Endothelial cell of umbilical vein (primary cell): ENCODE measurements at regions not wholly inside any gene's neighbourhood (a gene's known extent, or its start where the extent isn't known, plus 50 kb on each side); places are given as distances from the start of the nearest gene placed in this dataset.

ENCODE experiments used
- BruUV-seq: library from RNA; stranded (reverse); fragments of 400-500 nt; replicated peaks from 2 replicates; lab custom pipeline; 2021; lab: Mats Ljungman, UMichigan
- CTCF ChIA-PET: fragments of 300-600, 350-600 bp; sonication (Branson Sonifier 250); formaldehyde crosslinking; loops from one replicate; lab custom pipeline; 2021; ENCODE audit warnings: antibody characterized with exemption, inconsistent platforms; lab: Charles Lee
- POLR2A ChIA-PET: fragments of 300-600, 350-600 bp; sonication (Branson Sonifier 250); formaldehyde crosslinking; loops from one replicate; lab custom pipeline; 2021; ENCODE audit warnings: antibody characterized with exemption, inconsistent platforms; lab: Charles Lee
- DNase-seq: peaks from one replicate; pipeline ENCODE4 v3.0.0-alpha.2; 2011; ENCODE audit warnings: low read depth, low spot score
- FAIRE-seq: peaks from 2 replicates; lab custom pipeline; 2011; peaks lifted over from hg19 to GRCh38; lab: Jason Lieb, UNC
- H2AFZ ChIP-seq: 2 replicates; pipeline ENCODE4 v1.6.0; 2012; ENCODE audit warnings: low read depth, low read length, control low read depth, inconsistent platforms
- H3K27ac ChIP-seq: 2 replicates; pipeline ENCODE4 v1.5.1; 2011; ENCODE audit warnings: low read depth, mild to moderate bottlenecking, control low read depth, low read length, moderate library complexity; ENCODE audit not compliant: insufficient read depth
- H3K27me3 ChIP-seq, 2 experiments: 2 replicates each; pipeline versions ENCODE4 v1.6.0 to v1.6.1; 2011; ENCODE audit warnings: low read length in 2 of 2, mixed read lengths in 1 of 2; ENCODE audit not compliant: control insufficient read depth in 2 of 2, insufficient read depth in 2 of 2
- H3K36me3 ChIP-seq, 2 experiments: 2 replicates in 1 of 2; 3 replicates in 1 of 2; pipeline ENCODE4 v1.5.1; 2011; ENCODE audit warnings: low read length in 2 of 2, mild to moderate bottlenecking in 1 of 2, moderate library complexity in 1 of 2; ENCODE audit not compliant: control insufficient read depth in 2 of 2, insufficient read depth in 2 of 2; ENCODE audit errors: extremely low read depth in 1 of 2
- H3K4me1 ChIP-seq: 3 replicates; pipeline ENCODE4 v1.5.1; 2011; ENCODE audit warnings: mild to moderate bottlenecking, low read length; ENCODE audit not compliant: control insufficient read depth, insufficient read depth; ENCODE audit errors: extremely low read depth
- H3K4me2 ChIP-seq: 2 replicates; pipeline ENCODE4 v1.6.1; 2011; ENCODE audit warnings: low read length, control low read depth, mixed read lengths; ENCODE audit not compliant: insufficient read depth
- H3K4me3 ChIP-seq, 3 experiments: fragments of 200-600 bp in 1 of 3; sonication (generic), shearing (Covaris generic) in 1 of 3; replicated peaks in 1 of 3; 2 replicates each; pipeline ENCODE4 v1.5.1; 2011 to 2016; ENCODE audit warnings: control low read depth in 3 of 3, low read length in 3 of 3, mild to moderate bottlenecking in 2 of 3, inconsistent platforms in 1 of 3, low read depth in 1 of 3, moderate library complexity in 1 of 3; ENCODE audit not compliant: insufficient read depth in 1 of 3
- H3K79me2 ChIP-seq: 2 replicates; pipeline ENCODE4 v1.6.0; 2012; ENCODE audit warnings: low read length, inconsistent platforms; ENCODE audit not compliant: control insufficient read depth, insufficient read depth
- H3K9ac ChIP-seq: replicated peaks from 2 replicates; pipeline ENCODE3; 2011; ENCODE audit warnings: low read length, control low read depth; ENCODE audit not compliant: insufficient read depth; ENCODE audit errors: extremely low read depth
- H3K9me1 ChIP-seq: replicated peaks from 3 replicates; pipeline ENCODE4 v1.6.0; 2011; ENCODE audit warnings: mild to moderate bottlenecking, low read length; ENCODE audit not compliant: control insufficient read depth, insufficient read depth; ENCODE audit errors: extremely low read depth
- H3K9me3 ChIP-seq: replicated peaks from 2 replicates; pipeline ENCODE4 v1.5.1; 2012; ENCODE audit warnings: low read length, inconsistent platforms; ENCODE audit not compliant: control insufficient read depth, insufficient read depth
- H4K20me1 ChIP-seq: replicated peaks from 2 replicates; pipeline ENCODE3; 2011; ENCODE audit warnings: mild to moderate bottlenecking, low read length; ENCODE audit not compliant: control insufficient read depth, insufficient read depth; ENCODE audit errors: extremely low read depth
- CTCF ChIP-seq, 2 donors: IDR thresholded peaks; 1 replicate in 1 of 2; 2 replicates in 1 of 2; pipeline ENCODE4 v1.5.1; 2011; ENCODE audit warnings: low read length in 2 of 2, mild to moderate bottlenecking in 2 of 2, moderate library complexity in 2 of 2, control low read depth in 1 of 2, inconsistent platforms in 1 of 2, low read depth in 1 of 2; ENCODE audit not compliant: insufficient read depth in 1 of 2; ENCODE audit errors: extremely low read depth in 1 of 2
- EZH2 ChIP-seq: IDR thresholded peaks from 2 replicates; pipeline ENCODE4 v1.6.1; 2012; ENCODE audit warnings: borderline replicate concordance, low read depth, mild to moderate bottlenecking, moderate library complexity, low read length, inconsistent platforms; ENCODE audit not compliant: severe bottlenecking
- FOS ChIP-seq: IDR thresholded peaks from 2 replicates; pipeline ENCODE4 v1.6.1; 2011; ENCODE audit warnings: mild to moderate bottlenecking, low read length, moderate library complexity, borderline replicate concordance; ENCODE audit not compliant: insufficient read depth
- GATA2 ChIP-seq: IDR thresholded peaks from 2 replicates; pipeline ENCODE4 v1.7.0; 2011; ENCODE audit warnings: low read depth, mild to moderate bottlenecking, moderate library complexity, mixed read lengths, low read length; ENCODE audit not compliant: insufficient read length, insufficient read depth
- JUN ChIP-seq: IDR thresholded peaks from 2 replicates; pipeline ENCODE4 v1.6.1; 2011; ENCODE audit warnings: borderline replicate concordance, low read depth; ENCODE audit not compliant: insufficient read length, insufficient read depth
- MAX ChIP-seq: IDR thresholded peaks from 2 replicates; pipeline ENCODE4 v1.6.1; 2011; ENCODE audit not compliant: insufficient read depth, insufficient read length
- MYC ChIP-seq: IDR thresholded peaks from one replicate; pipeline ENCODE4 v1.6.1; 2011; ENCODE audit warnings: mild to moderate bottlenecking, low read depth, low read length
- POLR2A ChIP-seq: IDR thresholded peaks from 2 replicates; pipeline ENCODE4 v1.6.1; 2012; ENCODE audit warnings: low read depth, mild to moderate bottlenecking, control low read depth, low read length
- POLR2AphosphoS5 ChIP-seq: IDR thresholded peaks from 2 replicates; pipeline ENCODE4 v1.6.1; 2012; ENCODE audit warnings: low read depth, mild to moderate bottlenecking, control low read depth, low read length, moderate library complexity; ENCODE audit not compliant: insufficient read depth
- dilution Hi-C: fragments of 300-500 bp; cut with MboI; formaldehyde crosslinking; loops from one replicate; pipeline ENCODE4 v1.15.0; 2019; ENCODE audit warnings: low sequenced_read_pairs; ENCODE audit not compliant: extremely low pct_ligation_motif_present
- intact Hi-C: fragments of 100-400 bp; cut with micrococcal nuclease; formaldehyde crosslinking; loops from one replicate; pipeline ENCODE4 v1.10.0; 2022

GRCh38 chr6:56771929-56772607, 129.4 kb upstream of the DST start:
- no peak overlapping the region for H2AFZ ChIP-seq
- POLR2A ChIA-PET: no interaction called here
- H3K9me3 ChIP-seq: no peaks in the 10 kb centered on the region
- intact Hi-C loops: loop anchor here (5.0 kb wide), 1 partner anchor 70 kb away; no protein-coding TSS in a partner anchor
- peaks cover 32% of the 10 kb centered on the region for H3K4me1 ChIP-seq
- no TSS peak for BruUV-seq
- H3K27ac ChIP-seq: no peak overlapping the region
- H3K9me1 ChIP-seq: no peaks in the 10 kb centered on the region
- H3K4me3 ChIP-seq: no peak overlapping the region
- H3K79me2 ChIP-seq: peaks cover 57% of the 10 kb centered on the region
- CTCF ChIA-PET: interaction anchor here (1.0 to 2.2 kb wide), 3 partner anchors 12 to 134 kb away, joined by 3 to 7 read pairs (median 3); no protein-coding TSS in a partner anchor
- no peaks in the 10 kb centered on the region for H3K27me3 ChIP-seq
- no peak overlapping the region for H3K4me2 ChIP-seq
- dilution Hi-C loops: no loop called here
- H4K20me1 ChIP-seq: peaks cover 9% of the 10 kb centered on the region
- H3K36me3 ChIP-seq: no peaks in the 10 kb centered on the region
- no peak for DNase-seq
- H3K9ac ChIP-seq: no peak overlapping the region
- FAIRE-seq: no peak
- no peak for TF ChIP-seq FOS

DNA sequence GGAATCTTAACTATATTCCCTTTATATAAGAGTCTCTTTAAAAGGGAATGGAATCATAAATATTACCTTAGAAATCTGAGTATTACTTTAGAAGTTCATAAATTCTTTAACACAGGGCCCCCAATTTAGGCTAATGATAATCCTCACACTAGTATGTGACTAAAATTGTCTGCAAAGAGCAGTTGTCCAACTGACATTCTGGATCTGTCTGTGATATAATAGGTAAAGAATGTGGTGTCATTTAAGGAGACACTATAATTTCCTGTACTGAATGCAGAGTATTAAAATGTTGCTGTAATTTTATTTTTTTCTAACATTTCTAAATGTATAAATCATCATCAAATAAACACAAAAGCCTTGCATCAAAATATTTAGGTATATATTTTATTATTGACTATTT, 128.5 kb upstream of the DST start:
- peaks cover 32% of the 10 kb centered on the region for H3K4me1 ChIP-seq
- intact Hi-C loops (loop anchor here (5.0 kb wide), 1 partner anchor 71 kb away; no protein-coding TSS in a partner anchor), dilution Hi-C loops (no loop called here)
- H4K20me1 ChIP-seq: peaks cover 7% of the 10 kb centered on the region
- H3K27ac ChIP-seq: no peak overlapping the region
- H3K9me1 ChIP-seq: no peaks in the 10 kb centered on the region
- no TSS peak for BruUV-seq
- H3K9me3 ChIP-seq: no peaks in the 10 kb centered on the region
- H3K36me3 ChIP-seq: no peaks in the 10 kb centered on the region
- TF ChIP-seq MAX (no peak), FOS (no peak), EZH2 (no peak), POLR2AphosphoS5 (no peak), GATA2 (no peak), CTCF (IDR thresholded peaks at IDR 0.05; ENCODE audit: extremely low read depth in 1 of 2, insufficient read depth in 1 of 2, low read depth in 1 of 2, low read length in 2 of 2) (no peak), MYC (no peak), JUN (no peak), POLR2A (no peak)
- ChIA-PET CTCF (interaction anchor here (1.6 to 2.2 kb wide), 2 partner anchors 11 to 73 kb away, joined by 3 to 7 read pairs; no protein-coding TSS in a partner anchor), POLR2A (no interaction called here)
- no peaks in the 10 kb centered on the region for H3K27me3 ChIP-seq
- H2AFZ ChIP-seq: no peak overlapping the region
- peaks cover 62% of the 10 kb centered on the region for H3K79me2 ChIP-seq
- DNase-seq (no peak), FAIRE-seq (no peak)
- H3K4me3 ChIP-seq: no peak overlapping the region
- H3K4me2 ChIP-seq: peak overlapping the region; percentile 11
- H3K9ac ChIP-seq: no peak overlapping the region
